ENCODE measurements at regions not wholly inside any gene's neighbourhood (a gene's known extent, or its start where the extent isn't known, plus 50 kb on each side); places are given as distances from the start of the nearest gene placed in this dataset.

GRCh38 chr1:69433073-69433472 is 134.6 kb upstream of the LRRC7 start:
- intact Hi-C loops (cut with DNase I; ENCODE audit: low total_unique reads), result no loop called here

GRCh38 chr1:69436151-69436550 is 131.6 kb upstream of the LRRC7 start:
- Histone ChIP-seq H3K4me3 (no peak overlapping the region), H3K4me1 (no peaks in the 10 kb centered on the region), H3K9me3 (no peaks in the 10 kb centered on the region), H3K27ac (no peak overlapping the region), H3K27me3 (no peaks in the 10 kb centered on the region), H3K36me3 (no peaks in the 10 kb centered on the region)
- intact Hi-C loops (cut with DNase I; ENCODE audit: low total_unique reads), result no loop called here
- no peak for DNase-seq
- no peak for ATAC-seq
- in situ Hi-C loops (cut with MboI; ENCODE audit: low sequenced_read_pairs in 4 of 4), result no loop called here
- TF ChIP-seq CTCF (IDR thresholded peaks at IDR 0.05 in 4 of 5, conservative IDR thresholded peaks at IDR 0.05 in 1 of 5), result no peak
- no peak for TF ChIP-seq POLR2A (IDR thresholded peaks at IDR 0.05)

More at GRCh38 chr1:69433073-69433472, 134.6 kb upstream of the LRRC7 start:
- no peak for ATAC-seq
- Histone ChIP-seq H3K27me3 (no peaks in the 10 kb centered on the region), H3K9me3 (no peaks in the 10 kb centered on the region), H3K27ac (no peak overlapping the region), H3K36me3 (no peaks in the 10 kb centered on the region), H3K4me3 (no peak overlapping the region), H3K4me1 (no peaks in the 10 kb centered on the region)
- DNase-seq, result no peak
- in situ Hi-C loops (cut with MboI; ENCODE audit: low sequenced_read_pairs in 4 of 4), result no loop called here
- no peak for TF ChIP-seq CTCF (IDR thresholded peaks at IDR 0.05 in 4 of 5, conservative IDR thresholded peaks at IDR 0.05 in 1 of 5)

DNA sequence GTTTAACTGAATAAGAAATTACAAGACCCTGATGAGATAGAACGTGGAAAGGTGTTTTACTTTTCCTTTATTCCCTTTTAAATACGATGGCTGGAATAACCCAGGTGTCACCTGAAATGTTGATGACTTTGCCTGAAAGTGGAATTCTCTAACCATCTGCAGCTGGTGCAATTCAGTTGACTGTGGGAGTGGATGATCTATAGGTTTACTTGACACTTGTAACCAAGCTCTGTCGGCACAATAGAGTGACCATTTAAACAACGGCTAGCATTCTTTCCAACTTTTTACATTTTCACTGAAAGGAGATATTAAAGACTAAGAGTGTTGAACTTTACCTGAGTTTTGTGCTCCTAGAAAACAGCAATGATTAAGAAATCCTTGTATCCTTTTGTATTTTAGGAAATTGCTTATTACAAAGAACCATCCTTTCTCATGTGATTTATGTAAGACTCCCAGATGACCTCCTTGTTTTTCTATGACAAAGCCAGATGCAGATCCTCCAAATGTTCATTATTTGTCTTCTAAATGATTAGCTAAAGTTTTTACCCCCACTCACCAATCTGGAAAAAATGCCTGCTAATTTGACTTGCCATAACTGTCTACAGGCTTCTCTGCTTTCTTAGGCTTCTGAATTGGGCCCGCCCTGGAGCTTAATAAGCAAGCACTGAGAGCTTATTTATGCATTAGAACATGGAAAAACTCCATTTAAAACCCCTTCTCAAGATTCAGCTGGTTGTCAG is 129.5 kb upstream of the LRRC7 start:
- no peak for DNase-seq
- Histone ChIP-seq H3K4me1 (no peaks in the 10 kb centered on the region), H3K9me3 (no peaks in the 10 kb centered on the region), H3K4me3 (no peak overlapping the region), H3K27me3 (no peaks in the 10 kb centered on the region), H3K27ac (no peak overlapping the region), H3K36me3 (no peaks in the 10 kb centered on the region)
- in situ Hi-C loops (cut with MboI; ENCODE audit: low sequenced_read_pairs in 4 of 4) (no loop called here), intact Hi-C loops (cut with DNase I; ENCODE audit: low total_unique reads) (no loop called here)
- TF ChIP-seq POLR2A (IDR thresholded peaks at IDR 0.05), result no peak
- no peak for TF ChIP-seq CTCF (IDR thresholded peaks at IDR 0.05 in 4 of 5, conservative IDR thresholded peaks at IDR 0.05 in 1 of 5)
- ATAC-seq, result no peak

DNA sequence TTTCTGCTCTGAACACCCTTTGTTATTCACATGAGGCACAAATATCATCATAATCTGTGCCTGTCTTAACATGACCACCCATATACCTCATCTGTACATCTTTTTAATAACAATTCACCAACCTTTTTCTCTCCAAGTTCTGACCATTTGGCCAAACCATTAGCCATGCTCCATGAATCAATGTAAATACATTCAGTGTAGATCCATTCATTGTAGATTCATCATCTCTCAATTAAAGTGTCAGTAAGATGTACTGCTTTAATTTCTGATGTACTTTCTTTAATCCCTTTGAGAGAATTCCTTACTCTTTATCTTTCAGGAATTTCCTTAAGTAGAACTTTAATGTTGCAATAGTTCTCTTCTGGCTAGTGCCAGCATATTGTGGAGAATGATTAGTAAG is 126.2 kb upstream of the LRRC7 start:
- no peak for TF ChIP-seq CTCF (IDR thresholded peaks at IDR 0.05 in 4 of 5, conservative IDR thresholded peaks at IDR 0.05 in 1 of 5)
- Histone ChIP-seq H3K4me1 (no peaks in the 10 kb centered on the region), H3K27me3 (no peaks in the 10 kb centered on the region), H3K36me3 (no peaks in the 10 kb centered on the region), H3K4me3 (no peak overlapping the region), H3K9me3 (no peaks in the 10 kb centered on the region), H3K27ac (no peak overlapping the region)
- no peak for DNase-seq
- intact Hi-C loops (cut with DNase I; ENCODE audit: low total_unique reads), result no loop called here
- ATAC-seq, result no peak
- in situ Hi-C loops (cut with MboI; ENCODE audit: low sequenced_read_pairs in 4 of 4), result no loop called here

GRCh38 chr1:69451196-69451595 is 116.5 kb upstream of the LRRC7 start:
- DNase-seq (no peak), ATAC-seq (no peak)
- H3K27ac ChIP-seq, result no peak overlapping the region
- no peaks in the 10 kb centered on the region for H3K9me3 ChIP-seq
- H3K4me3 ChIP-seq, result no peak overlapping the region
- H3K36me3 ChIP-seq, result no peaks in the 10 kb centered on the region
- no peaks in the 10 kb centered on the region for H3K4me1 ChIP-seq
- no peak for TF ChIP-seq POLR2A (IDR thresholded peaks at IDR 0.05)
- no peak for TF ChIP-seq CTCF (IDR thresholded peaks at IDR 0.05 in 4 of 5, conservative IDR thresholded peaks at IDR 0.05 in 1 of 5)
- in situ Hi-C loops (cut with MboI; ENCODE audit: low sequenced_read_pairs in 4 of 4), result no loop called here
- no peaks in the 10 kb centered on the region for H3K27me3 ChIP-seq
- intact Hi-C loops (cut with DNase I; ENCODE audit: low total_unique reads), result no loop called here

Measured in gastrocnemius medialis (tissue), 4 donors.